Neuronal stem cell (in vitro differentiated cells): ENCODE measurements at regions not wholly inside any gene's neighbourhood (a gene's known extent, or its start where the extent isn't known, plus 50 kb on each side); places are given as distances from the start of the nearest gene placed in this dataset.

Source experiments
- DNase-seq: peaks from one replicate; pipeline ENCODE4 v3.0.0-alpha.2; 2013; ENCODE audit warnings: low spot score
- H2AFZ ChIP-seq: one replicate; pipeline ENCODE4 v1.6.1; 2013; ENCODE audit warnings: mild to moderate bottlenecking, low read length, inconsistent platforms
- H2AK5ac ChIP-seq: 2 replicates; pipeline ENCODE4 v1.6.1; 2013; ENCODE audit warnings: low read depth, mild to moderate bottlenecking, inconsistent platforms, low read length, moderate library complexity, mixed read lengths
- H2BK120ac ChIP-seq: 2 replicates; pipeline ENCODE4 v1.6.1; 2013; ENCODE audit warnings: low read depth, mild to moderate bottlenecking, inconsistent platforms, low read length, moderate library complexity, mixed read lengths
- H2BK12ac ChIP-seq: one replicate; pipeline ENCODE4 v1.6.1; 2013; ENCODE audit warnings: low read length, inconsistent platforms
- H2BK15ac ChIP-seq: 2 replicates; pipeline ENCODE4 v1.6.1; 2013; ENCODE audit warnings: mild to moderate bottlenecking, low read length, inconsistent platforms, mixed read lengths
- H2BK5ac ChIP-seq: one replicate; pipeline ENCODE4 v1.6.1; 2013; ENCODE audit warnings: inconsistent platforms, mild to moderate bottlenecking, low read length, moderate library complexity
- H3K14ac ChIP-seq: one replicate; pipeline ENCODE4 v1.6.1; 2013; ENCODE audit warnings: low read length, inconsistent platforms
- H3K18ac ChIP-seq: 2 replicates; pipeline ENCODE4 v1.6.1; 2013; ENCODE audit warnings: low read length, inconsistent platforms
- H3K23ac ChIP-seq: 2 replicates; pipeline ENCODE4 v1.6.1; 2013; ENCODE audit warnings: low read depth, mild to moderate bottlenecking, mixed read lengths, low read length, inconsistent platforms; ENCODE audit not compliant: poor library complexity
- H3K27ac ChIP-seq: replicated peaks from 3 replicates; pipeline ENCODE4 v1.5.1; 2013; ENCODE audit warnings: low read length, inconsistent platforms
- H3K27me3 ChIP-seq, 3 experiments: 2 replicates each; pipeline ENCODE4 v1.6.1; 2013; ENCODE audit warnings: low read length in 3 of 3, mild to moderate bottlenecking in 2 of 3, inconsistent platforms in 1 of 3, low read depth in 1 of 3, mixed read lengths in 1 of 3, moderate library complexity in 1 of 3; ENCODE audit not compliant: control insufficient read depth in 3 of 3, insufficient read depth in 3 of 3
- H3K36me3 ChIP-seq, 2 donors: replicated peaks in 1 of 2; 2 replicates each; pipeline ENCODE4 v1.6.1; 2013; ENCODE audit warnings: low read length in 2 of 2; ENCODE audit not compliant: control insufficient read depth in 2 of 2, insufficient read depth in 2 of 2
- H3K4ac ChIP-seq: 2 replicates; pipeline ENCODE4 v1.6.1; 2013; ENCODE audit warnings: inconsistent platforms, mild to moderate bottlenecking, low read length, moderate library complexity
- H3K4me1 ChIP-seq, 2 donors: 1 replicate in 1 of 2; 2 replicates in 1 of 2; pipeline ENCODE4 v1.6.1; 2013; ENCODE audit warnings: low read length in 2 of 2, low read depth in 1 of 2; ENCODE audit not compliant: control insufficient read depth in 2 of 2, insufficient read depth in 1 of 2
- H3K4me2 ChIP-seq: one replicate; pipeline ENCODE4 v1.6.1; 2013; ENCODE audit warnings: mild to moderate bottlenecking, low read length, inconsistent platforms; ENCODE audit not compliant: insufficient read depth, poor library complexity, severe bottlenecking
- H3K4me3 ChIP-seq, 2 donors: 2 replicates each; pipeline ENCODE4 v1.5.1; 2013; ENCODE audit warnings: low read length in 2 of 2, mild to moderate bottlenecking in 2 of 2, inconsistent platforms in 1 of 2, moderate library complexity in 1 of 2
- H3K79me1 ChIP-seq: one replicate; pipeline ENCODE4 v1.6.1; 2013; ENCODE audit warnings: low read depth, mild to moderate bottlenecking, inconsistent platforms, low read length, moderate library complexity
- H3K9ac ChIP-seq: one replicate; pipeline ENCODE4 v1.6.1; 2013; ENCODE audit warnings: mild to moderate bottlenecking, low read depth, low read length, inconsistent platforms; ENCODE audit not compliant: poor library complexity
- H3K9me3 ChIP-seq, 2 donors: replicated peaks in 1 of 2; 2 replicates each; pipeline versions ENCODE3 to v1.6.1; 2013; ENCODE audit warnings: low read length in 2 of 2, mild to moderate bottlenecking in 2 of 2, inconsistent platforms in 1 of 2, low read depth in 1 of 2, mixed read lengths in 1 of 2, moderate library complexity in 1 of 2; ENCODE audit not compliant: control insufficient read depth in 2 of 2, insufficient read depth in 1 of 2
- H4K8ac ChIP-seq: one replicate; pipeline ENCODE4 v1.6.1; 2013; ENCODE audit warnings: low read depth, mild to moderate bottlenecking, inconsistent platforms, low read length, moderate library complexity
- H4K91ac ChIP-seq: one replicate; pipeline ENCODE4 v1.6.1; 2013; ENCODE audit warnings: low read length, low read depth, mild to moderate bottlenecking, inconsistent platforms; ENCODE audit not compliant: poor library complexity
- WGBS, 2 donors: extraction: QIAGEN DNeasy Blood & Tissue Kit; methylation state at CpG; one replicate each; pipeline ENCODE4 v1.1.7; 2013; ENCODE audit warnings: missing lambda C conversion rate in 2 of 2, mixed read lengths in 1 of 2; ENCODE audit not compliant: insufficient read length in 2 of 2, insufficient replicate concordance in 1 of 2; ENCODE audit errors: extremely low coverage in 2 of 2; 5-methylcytosine and 5-hydroxymethylcytosine counted together

DNA sequence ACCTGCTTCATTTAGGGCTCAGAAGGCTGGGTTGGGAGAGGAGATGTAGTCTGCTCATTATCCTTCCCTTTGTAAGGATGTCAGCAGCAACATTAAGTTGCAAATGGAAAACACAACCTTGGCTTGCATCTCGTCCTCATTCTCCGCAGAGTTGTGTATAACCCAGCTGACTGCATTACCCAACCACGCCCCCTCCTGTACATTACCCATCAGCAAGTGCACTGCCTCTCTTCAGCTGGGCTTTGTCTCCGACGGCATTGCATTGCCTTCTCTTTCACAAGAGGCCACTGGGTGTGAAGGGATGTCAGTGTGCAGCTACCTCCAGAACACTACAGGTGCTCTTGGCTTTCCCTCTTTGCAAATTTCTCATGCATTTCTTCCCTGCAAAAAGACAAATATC, 128.7 kb upstream of the TSHZ2 start:
- Histone ChIP-seq H3K4me3 (no peak overlapping the region), H4K8ac (no peak overlapping the region), H3K4ac (no peak overlapping the region), H2AFZ (no peak overlapping the region), H3K27me3 (no peaks in the 10 kb centered on the region), H3K23ac (no peak overlapping the region), H3K27ac (no peak overlapping the region), H3K4me2 (no peak overlapping the region), H3K18ac (no peak overlapping the region), H4K91ac (no peak overlapping the region), H3K9me3 (no peaks in the 10 kb centered on the region), H3K14ac (no peak overlapping the region), H3K36me3 (no peaks in the 10 kb centered on the region), H3K79me1 (no peaks in the 10 kb centered on the region), H2AK5ac (no peak overlapping the region), H2BK120ac (no peak overlapping the region), H2BK5ac (no peak overlapping the region), H2BK12ac (no peak overlapping the region), H2BK15ac (no peak overlapping the region), H3K4me1 (peaks cover 12 to 15% of the 10 kb centered on the region in 2 donors), H3K9ac (no peak overlapping the region)
- DNase-seq = no peak
- WGBS, 2 donors = no CpG with 5 or more reads among the region's 5 CpGs

DNA sequence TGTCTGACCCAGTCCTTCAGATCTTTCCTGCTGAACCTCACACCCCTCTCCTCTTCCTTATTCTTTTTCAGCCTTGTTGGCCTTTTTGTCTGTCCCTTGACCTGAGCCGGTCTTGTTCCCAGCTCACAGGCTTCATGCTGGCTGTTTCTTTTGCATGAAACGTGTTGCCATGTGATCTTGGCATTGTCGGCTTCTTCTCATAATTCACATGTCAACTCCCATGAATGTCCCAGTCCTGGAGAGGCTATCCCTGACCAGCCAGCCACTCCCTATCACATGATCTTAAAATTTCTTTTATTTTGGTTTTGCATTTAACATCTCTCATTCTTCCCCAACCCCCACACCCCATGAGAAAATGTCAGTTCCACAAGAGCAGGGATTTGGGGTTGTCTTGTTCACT, 131.2 kb upstream of the TSHZ2 start:
- no peak overlapping the region for H2AK5ac ChIP-seq
- no peak overlapping the region for H3K9ac ChIP-seq
- no peak overlapping the region for H3K4me2 ChIP-seq
- no peak overlapping the region for H3K14ac ChIP-seq
- H3K79me1 ChIP-seq = no peaks in the 10 kb centered on the region
- H4K8ac ChIP-seq = no peak overlapping the region
- H2BK5ac ChIP-seq = no peak overlapping the region
- no CpG with 5 or more reads among the region's 3 CpGs for WGBS, 2 donors
- H2BK120ac ChIP-seq = no peak overlapping the region
- no peak overlapping the region for H2BK12ac ChIP-seq
- no peak overlapping the region for H4K91ac ChIP-seq
- H3K4me3 ChIP-seq = no peak overlapping the region
- no peak for DNase-seq
- no peak overlapping the region for H2BK15ac ChIP-seq
- no peak overlapping the region for H3K18ac ChIP-seq
- H3K36me3 ChIP-seq = no peaks in the 10 kb centered on the region
- H3K27me3 ChIP-seq = no peaks in the 10 kb centered on the region
- H3K4ac ChIP-seq = no peak overlapping the region
- no peaks in the 10 kb centered on the region for H3K9me3 ChIP-seq
- H3K27ac ChIP-seq = no peak overlapping the region
- no peak overlapping the region for H3K23ac ChIP-seq
- peaks cover 4 to 9% of the 10 kb centered on the region in 2 donors for H3K4me1 ChIP-seq
- H2AFZ ChIP-seq = peak overlapping the region; percentile 4

DNA sequence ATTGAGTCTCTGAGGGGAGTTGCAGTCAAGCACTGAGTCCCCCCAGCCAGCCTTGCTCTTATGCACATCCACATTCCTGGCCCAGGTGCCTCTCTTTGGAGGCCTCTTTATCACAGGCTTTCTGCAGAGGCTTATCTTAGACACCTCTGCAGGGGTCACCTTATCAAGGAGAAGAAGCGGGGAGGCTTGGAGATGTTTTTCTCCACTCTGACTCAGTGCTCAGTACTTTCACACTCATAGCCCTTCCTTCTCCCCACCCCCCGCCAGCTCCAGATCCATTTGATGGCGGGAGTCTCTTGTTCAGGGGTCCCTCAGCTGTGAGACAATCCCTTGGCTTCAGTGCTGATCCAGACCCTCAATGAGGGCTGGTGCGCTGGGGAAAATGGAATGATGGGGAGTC, 132.1 kb upstream of the TSHZ2 start:
- H4K8ac ChIP-seq = no peak overlapping the region
- H3K18ac ChIP-seq = peak overlapping the region; percentile 46
- peak overlapping the region; percentile 41 for H2AK5ac ChIP-seq
- WGBS, 2 donors = no CpG with 5 or more reads among the region's 4 CpGs
- H3K4ac ChIP-seq = no peak overlapping the region
- H3K79me1 ChIP-seq = no peaks in the 10 kb centered on the region
- no peak overlapping the region for H2BK12ac ChIP-seq
- H2BK5ac ChIP-seq = no peak overlapping the region
- no peaks in the 10 kb centered on the region for H3K27me3 ChIP-seq
- H3K27ac ChIP-seq = no peak overlapping the region
- no peak overlapping the region for H4K91ac ChIP-seq
- no peak overlapping the region for H2BK15ac ChIP-seq
- H3K9ac ChIP-seq = no peak overlapping the region
- DNase-seq = no peak
- H3K23ac ChIP-seq = no peak overlapping the region
- no peak overlapping the region for H3K4me3 ChIP-seq
- no peak overlapping the region for H2AFZ ChIP-seq
- H2BK120ac ChIP-seq = no peak overlapping the region
- peaks cover 4 to 9% of the 10 kb centered on the region in 2 donors for H3K4me1 ChIP-seq
- no peaks in the 10 kb centered on the region for H3K9me3 ChIP-seq
- no peaks in the 10 kb centered on the region for H3K36me3 ChIP-seq
- H3K14ac ChIP-seq = peak overlapping the region; percentile 59
- H3K4me2 ChIP-seq = no peak overlapping the region

DNA sequence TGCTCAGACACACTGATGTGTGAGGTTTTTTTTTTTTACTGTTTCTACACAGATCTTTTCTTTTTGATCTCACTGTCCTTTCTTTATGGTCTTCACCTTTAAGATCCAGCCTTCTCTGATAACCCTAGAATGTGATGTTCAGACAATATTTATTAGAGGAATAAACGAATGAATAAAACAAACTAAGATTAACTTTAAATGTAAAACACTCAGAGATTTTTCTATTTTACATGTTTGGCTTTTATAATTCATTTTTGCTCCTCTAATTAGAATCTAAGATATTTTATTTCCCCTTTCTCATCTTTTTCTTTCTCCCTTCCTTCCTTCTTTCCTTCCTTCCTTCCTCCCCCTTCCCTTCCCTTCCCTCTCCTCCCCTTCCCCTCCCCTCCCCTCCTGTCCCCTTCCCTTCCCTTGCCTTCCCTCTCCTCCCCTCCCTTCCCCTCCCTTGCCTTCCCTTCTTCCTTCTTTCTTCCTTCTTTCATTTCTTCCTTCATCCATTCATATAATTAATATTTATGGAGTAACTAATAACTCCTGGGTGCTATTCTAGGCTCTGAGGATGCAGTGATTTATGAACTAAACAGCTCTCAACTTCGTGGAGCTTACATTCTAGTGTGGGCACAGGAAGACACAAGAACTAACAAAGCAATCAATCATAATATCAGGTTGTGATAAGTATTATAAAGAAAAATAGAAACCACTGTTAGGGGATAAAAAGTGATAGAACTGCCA, 133.5 kb upstream of the TSHZ2 start:
- H2BK12ac ChIP-seq = no peak overlapping the region
- no peak overlapping the region for H3K4me3 ChIP-seq
- H4K8ac ChIP-seq = no peak overlapping the region
- H3K36me3 ChIP-seq = no peaks in the 10 kb centered on the region
- H2BK15ac ChIP-seq = no peak overlapping the region
- no peak overlapping the region for H3K27ac ChIP-seq
- no peaks in the 10 kb centered on the region for H3K27me3 ChIP-seq
- no peaks in the 10 kb centered on the region for H3K79me1 ChIP-seq
- no peak overlapping the region for H2BK120ac ChIP-seq
- no peak overlapping the region for H4K91ac ChIP-seq
- no peak overlapping the region for H2AFZ ChIP-seq
- no peak overlapping the region for H3K23ac ChIP-seq
- H2BK5ac ChIP-seq = no peak overlapping the region
- H3K18ac ChIP-seq = no peak overlapping the region
- no peak overlapping the region for H2AK5ac ChIP-seq
- DNase-seq = no peak
- no CpG with 5 or more reads among the region's 2 CpGs for WGBS, 2 donors
- H3K4ac ChIP-seq = no peak overlapping the region
- no peak overlapping the region for H3K4me2 ChIP-seq
- no peaks in the 10 kb centered on the region for H3K9me3 ChIP-seq
- no peak overlapping the region for H3K14ac ChIP-seq
- no peak overlapping the region for H3K9ac ChIP-seq
- peaks cover 4 to 9% of the 10 kb centered on the region in 2 donors for H3K4me1 ChIP-seq
